Vagina (tissue), 2 donors: ENCODE measurements at regions not wholly inside any gene's neighbourhood (a gene's known extent, or its start where the extent isn't known, plus 50 kb on each side); places are given as distances from the start of the nearest gene placed in this dataset.

ENCODE experiments used
- DNase-seq, 2 donors: peaks; one replicate each; pipeline ENCODE4 v3.0.0-alpha.2; 2017; ENCODE audit errors: extremely low spot score in 2 of 2
- H3K27ac ChIP-seq: fragments of 200-600 bp; sonication (generic); one replicate; pipeline ENCODE4 v1.5.1; 2019
- H3K27me3 ChIP-seq: fragments of 200-600 bp; sonication (generic); one replicate; pipeline ENCODE4 v1.5.1; 2019
- H3K36me3 ChIP-seq, 2 donors: fragments of 200-600 bp; sonication (generic); one replicate each; pipeline ENCODE4 v1.5.1; 2017 to 2019
- H3K4me1 ChIP-seq: fragments of 200-600 bp; sonication (generic); one replicate; pipeline ENCODE4 v1.5.1; 2019
- H3K4me3 ChIP-seq, 2 donors: fragments of 200-600 bp; sonication (generic); 1 replicate in 1 of 2; 2 replicates in 1 of 2; pipeline ENCODE4 v1.5.1; 2016 to 2019
- H3K9me3 ChIP-seq: fragments of 200-600 bp; sonication (generic); one replicate; pipeline ENCODE4 v1.5.1; 2019
- CTCF ChIP-seq, 3 experiments: fragments of 450-650 bp in 2 of 3; fragments of 200-600 bp in 1 of 3; sonication (generic) in 1 of 3; IDR thresholded peaks; one replicate each; pipeline ENCODE4 v1.5.1; 2017 to 2019; ENCODE audit warnings: antibody characterized with exemption in 3 of 3, mild to moderate bottlenecking in 2 of 3, moderate library complexity in 2 of 3
- POLR2A ChIP-seq, 2 donors: fragments of 450-650 bp; IDR thresholded peaks; one replicate each; pipeline ENCODE4 v1.6.1; 2017; ENCODE audit warnings: antibody characterized with exemption in 2 of 2, mild to moderate bottlenecking in 2 of 2, moderate library complexity in 2 of 2
- POLR2AphosphoS5 ChIP-seq, 2 donors: sonication (generic); formaldehyde crosslinking; IDR thresholded peaks; one replicate each; pipeline ENCODE4 v1.9.0; 2017; ENCODE audit warnings: antibody characterized with exemption in 2 of 2, mild to moderate bottlenecking in 2 of 2, low read depth in 1 of 2; ENCODE audit not compliant: insufficient read depth in 1 of 2
- intact Hi-C: fragments of 100-400 bp; cut with DNase I; formaldehyde crosslinking; loops from one replicate; pipeline ENCODE4 v1.15.1; 2023

GRCh38 chr10:111989136-111989911 lies 194.2 kb downstream of the GPAM start:
- intact Hi-C loops = loop anchor here (10.0 kb wide), 1 partner anchor 345 kb away; no protein-coding TSS in a partner anchor
- no peaks in the 10 kb centered on the region for H3K4me1 ChIP-seq
- no peaks in the 10 kb centered on the region for H3K27me3 ChIP-seq
- H3K4me3 ChIP-seq = no peak overlapping the region
- H3K9me3 ChIP-seq = no peaks in the 10 kb centered on the region
- H3K27ac ChIP-seq = no peak overlapping the region
- no peaks in the 10 kb centered on the region for H3K36me3 ChIP-seq
- no peak for TF ChIP-seq CTCF (IDR thresholded peaks at IDR 0.05)
- TF ChIP-seq POLR2AphosphoS5 (IDR thresholded peaks at IDR 0.05; ENCODE audit: insufficient read depth in 1 of 2, low read depth in 1 of 2) = no peak
- no peak for TF ChIP-seq POLR2A (IDR thresholded peaks at IDR 0.05)
- no peak for DNase-seq

DNA sequence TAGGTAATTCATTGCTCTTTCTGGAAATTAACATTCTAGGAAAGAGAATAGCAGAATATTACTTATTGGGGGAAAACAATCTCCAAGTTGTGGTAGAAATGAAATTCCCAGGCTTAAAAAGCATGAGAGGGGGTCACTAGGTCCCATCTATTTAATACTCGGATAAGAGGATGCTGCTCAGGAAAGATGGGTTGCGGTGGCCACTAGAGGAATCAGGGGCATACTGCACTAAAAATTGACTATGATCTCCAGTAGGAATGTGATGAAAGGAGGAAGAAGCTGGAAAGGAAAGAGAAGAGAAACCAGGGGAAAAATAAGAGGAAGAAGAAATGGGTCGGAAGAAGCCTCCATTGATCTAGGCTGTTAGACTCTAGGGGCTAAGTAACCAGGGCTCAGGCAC lies 192.8 kb downstream of the GPAM start:
- intact Hi-C loops = no loop called here
- no peak overlapping the region for H3K4me3 ChIP-seq
- no peaks in the 10 kb centered on the region for H3K9me3 ChIP-seq
- TF ChIP-seq CTCF (IDR thresholded peaks at IDR 0.05) = no peak
- no peak for TF ChIP-seq POLR2A (IDR thresholded peaks at IDR 0.05)
- TF ChIP-seq POLR2AphosphoS5 (IDR thresholded peaks at IDR 0.05; ENCODE audit: insufficient read depth in 1 of 2, low read depth in 1 of 2) = no peak
- no peaks in the 10 kb centered on the region for H3K4me1 ChIP-seq
- no peaks in the 10 kb centered on the region for H3K27me3 ChIP-seq
- no peaks in the 10 kb centered on the region for H3K36me3 ChIP-seq
- H3K27ac ChIP-seq = no peak overlapping the region
- no peak for DNase-seq

DNA sequence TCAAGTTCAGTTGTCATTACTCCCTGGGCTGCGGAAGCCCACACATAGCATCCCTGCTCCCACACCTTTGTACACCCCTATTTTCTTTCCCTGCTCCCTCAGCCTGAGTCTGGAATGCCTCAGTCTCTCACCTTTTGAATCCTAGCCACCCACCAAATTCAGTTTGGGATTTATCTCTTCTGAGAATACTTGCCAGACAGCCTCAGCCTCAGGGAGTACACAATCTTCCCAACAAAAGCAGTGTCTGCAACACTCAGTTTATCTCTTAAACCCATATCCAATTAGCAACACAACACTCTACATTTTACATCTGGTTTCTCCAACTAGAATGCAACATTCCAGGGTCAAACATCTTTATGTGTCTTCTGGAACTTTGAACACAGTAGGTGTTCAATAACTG lies 190.2 kb downstream of the GPAM start:
- Histone ChIP-seq H3K27me3 (no peaks in the 10 kb centered on the region), H3K9me3 (no peaks in the 10 kb centered on the region), H3K4me3 (no peak overlapping the region), H3K27ac (no peak overlapping the region), H3K36me3 (no peaks in the 10 kb centered on the region), H3K4me1 (no peaks in the 10 kb centered on the region)
- intact Hi-C loops = no loop called here
- TF ChIP-seq CTCF (IDR thresholded peaks at IDR 0.05) (no peak), POLR2AphosphoS5 (IDR thresholded peaks at IDR 0.05; ENCODE audit: insufficient read depth in 1 of 2, low read depth in 1 of 2) (no peak), POLR2A (IDR thresholded peaks at IDR 0.05) (no peak)
- DNase-seq = no peak

- intact Hi-C loops = no loop called here
- no peak for DNase-seq
- Histone ChIP-seq H3K4me1 (no peaks in the 10 kb centered on the region), H3K4me3 (no peak overlapping the region), H3K9me3 (no peaks in the 10 kb centered on the region), H3K27me3 (no peaks in the 10 kb centered on the region), H3K27ac (no peak overlapping the region), H3K36me3 (no peaks in the 10 kb centered on the region)
- no peak for TF ChIP-seq POLR2AphosphoS5 (IDR thresholded peaks at IDR 0.05; ENCODE audit: insufficient read depth in 1 of 2, low read depth in 1 of 2)
- no peak for TF ChIP-seq POLR2A (IDR thresholded peaks at IDR 0.05)
- TF ChIP-seq CTCF (IDR thresholded peaks at IDR 0.05) = no peak
Observed at GRCh38 chr10:111993872-111994426, 189.6 kb downstream of the GPAM start.

DNA sequence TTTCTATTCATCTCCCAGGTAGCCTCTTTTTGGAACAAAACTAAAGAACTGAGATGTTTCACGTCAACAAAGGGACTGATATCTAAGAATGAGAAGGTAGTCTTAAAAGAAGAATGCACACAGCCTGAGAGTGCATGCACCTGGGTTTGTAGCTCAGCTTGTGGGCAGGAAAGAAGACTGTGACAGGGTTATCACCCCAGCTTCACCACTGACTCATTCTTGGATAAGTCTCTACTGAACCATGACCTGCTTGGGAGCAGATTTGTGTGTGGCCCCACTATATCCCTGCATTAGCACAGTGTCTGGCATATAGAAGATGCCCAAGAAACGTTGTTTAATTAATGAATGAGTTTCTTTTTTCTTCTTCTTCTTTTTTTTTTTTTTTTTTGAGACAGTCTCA lies 187.5 kb downstream of the GPAM start:
- Histone ChIP-seq H3K36me3 (no peaks in the 10 kb centered on the region), H3K4me1 (no peaks in the 10 kb centered on the region), H3K4me3 (no peak overlapping the region), H3K9me3 (no peaks in the 10 kb centered on the region), H3K27me3 (no peaks in the 10 kb centered on the region), H3K27ac (no peak overlapping the region)
- no peak for DNase-seq
- TF ChIP-seq POLR2AphosphoS5 (IDR thresholded peaks at IDR 0.05; ENCODE audit: insufficient read depth in 1 of 2, low read depth in 1 of 2) (no peak), CTCF (IDR thresholded peaks at IDR 0.05) (no peak), POLR2A (IDR thresholded peaks at IDR 0.05) (no peak)
- intact Hi-C loops = no loop called here
